Endothelial cell of umbilical vein (primary cell): ENCODE measurements at regions not wholly inside any gene's neighbourhood (a gene's known extent, or its start where the extent isn't known, plus 50 kb on each side); places are given as distances from the start of the nearest gene placed in this dataset.

Source experiments
- BruUV-seq: library from RNA; stranded (reverse); fragments of 400-500 nt; replicated peaks from 2 replicates; lab custom pipeline; 2021; lab: Mats Ljungman, UMichigan
- CTCF ChIA-PET: fragments of 300-600, 350-600 bp; sonication (Branson Sonifier 250); formaldehyde crosslinking; loops from one replicate; lab custom pipeline; 2021; ENCODE audit warnings: antibody characterized with exemption, inconsistent platforms; lab: Charles Lee
- POLR2A ChIA-PET: fragments of 300-600, 350-600 bp; sonication (Branson Sonifier 250); formaldehyde crosslinking; loops from one replicate; lab custom pipeline; 2021; ENCODE audit warnings: antibody characterized with exemption, inconsistent platforms; lab: Charles Lee
- DNase-seq: peaks from one replicate; pipeline ENCODE4 v3.0.0-alpha.2; 2011; ENCODE audit warnings: low read depth, low spot score
- FAIRE-seq: peaks from 2 replicates; lab custom pipeline; 2011; peaks lifted over from hg19 to GRCh38; lab: Jason Lieb, UNC
- H2AFZ ChIP-seq: 2 replicates; pipeline ENCODE4 v1.6.0; 2012; ENCODE audit warnings: low read depth, low read length, control low read depth, inconsistent platforms
- H3K27ac ChIP-seq: 2 replicates; pipeline ENCODE4 v1.5.1; 2011; ENCODE audit warnings: low read depth, mild to moderate bottlenecking, control low read depth, low read length, moderate library complexity; ENCODE audit not compliant: insufficient read depth
- H3K27me3 ChIP-seq, 2 experiments: 2 replicates each; pipeline versions ENCODE4 v1.6.0 to v1.6.1; 2011; ENCODE audit warnings: low read length in 2 of 2, mixed read lengths in 1 of 2; ENCODE audit not compliant: control insufficient read depth in 2 of 2, insufficient read depth in 2 of 2
- H3K36me3 ChIP-seq, 2 experiments: 2 replicates in 1 of 2; 3 replicates in 1 of 2; pipeline ENCODE4 v1.5.1; 2011; ENCODE audit warnings: low read length in 2 of 2, mild to moderate bottlenecking in 1 of 2, moderate library complexity in 1 of 2; ENCODE audit not compliant: control insufficient read depth in 2 of 2, insufficient read depth in 2 of 2; ENCODE audit errors: extremely low read depth in 1 of 2
- H3K4me1 ChIP-seq: 3 replicates; pipeline ENCODE4 v1.5.1; 2011; ENCODE audit warnings: mild to moderate bottlenecking, low read length; ENCODE audit not compliant: control insufficient read depth, insufficient read depth; ENCODE audit errors: extremely low read depth
- H3K4me2 ChIP-seq: 2 replicates; pipeline ENCODE4 v1.6.1; 2011; ENCODE audit warnings: low read length, control low read depth, mixed read lengths; ENCODE audit not compliant: insufficient read depth
- H3K4me3 ChIP-seq, 3 experiments: fragments of 200-600 bp in 1 of 3; sonication (generic), shearing (Covaris generic) in 1 of 3; replicated peaks in 1 of 3; 2 replicates each; pipeline ENCODE4 v1.5.1; 2011 to 2016; ENCODE audit warnings: control low read depth in 3 of 3, low read length in 3 of 3, mild to moderate bottlenecking in 2 of 3, inconsistent platforms in 1 of 3, low read depth in 1 of 3, moderate library complexity in 1 of 3; ENCODE audit not compliant: insufficient read depth in 1 of 3
- H3K79me2 ChIP-seq: 2 replicates; pipeline ENCODE4 v1.6.0; 2012; ENCODE audit warnings: low read length, inconsistent platforms; ENCODE audit not compliant: control insufficient read depth, insufficient read depth
- H3K9ac ChIP-seq: replicated peaks from 2 replicates; pipeline ENCODE3; 2011; ENCODE audit warnings: low read length, control low read depth; ENCODE audit not compliant: insufficient read depth; ENCODE audit errors: extremely low read depth
- H3K9me1 ChIP-seq: replicated peaks from 3 replicates; pipeline ENCODE4 v1.6.0; 2011; ENCODE audit warnings: mild to moderate bottlenecking, low read length; ENCODE audit not compliant: control insufficient read depth, insufficient read depth; ENCODE audit errors: extremely low read depth
- H3K9me3 ChIP-seq: replicated peaks from 2 replicates; pipeline ENCODE4 v1.5.1; 2012; ENCODE audit warnings: low read length, inconsistent platforms; ENCODE audit not compliant: control insufficient read depth, insufficient read depth
- H4K20me1 ChIP-seq: replicated peaks from 2 replicates; pipeline ENCODE3; 2011; ENCODE audit warnings: mild to moderate bottlenecking, low read length; ENCODE audit not compliant: control insufficient read depth, insufficient read depth; ENCODE audit errors: extremely low read depth
- CTCF ChIP-seq, 2 donors: IDR thresholded peaks; 1 replicate in 1 of 2; 2 replicates in 1 of 2; pipeline ENCODE4 v1.5.1; 2011; ENCODE audit warnings: low read length in 2 of 2, mild to moderate bottlenecking in 2 of 2, moderate library complexity in 2 of 2, control low read depth in 1 of 2, inconsistent platforms in 1 of 2, low read depth in 1 of 2; ENCODE audit not compliant: insufficient read depth in 1 of 2; ENCODE audit errors: extremely low read depth in 1 of 2
- EZH2 ChIP-seq: IDR thresholded peaks from 2 replicates; pipeline ENCODE4 v1.6.1; 2012; ENCODE audit warnings: borderline replicate concordance, low read depth, mild to moderate bottlenecking, moderate library complexity, low read length, inconsistent platforms; ENCODE audit not compliant: severe bottlenecking
- FOS ChIP-seq: IDR thresholded peaks from 2 replicates; pipeline ENCODE4 v1.6.1; 2011; ENCODE audit warnings: mild to moderate bottlenecking, low read length, moderate library complexity, borderline replicate concordance; ENCODE audit not compliant: insufficient read depth
- GATA2 ChIP-seq: IDR thresholded peaks from 2 replicates; pipeline ENCODE4 v1.7.0; 2011; ENCODE audit warnings: low read depth, mild to moderate bottlenecking, moderate library complexity, mixed read lengths, low read length; ENCODE audit not compliant: insufficient read length, insufficient read depth
- JUN ChIP-seq: IDR thresholded peaks from 2 replicates; pipeline ENCODE4 v1.6.1; 2011; ENCODE audit warnings: borderline replicate concordance, low read depth; ENCODE audit not compliant: insufficient read length, insufficient read depth
- MYC ChIP-seq: IDR thresholded peaks from one replicate; pipeline ENCODE4 v1.6.1; 2011; ENCODE audit warnings: mild to moderate bottlenecking, low read depth, low read length
- POLR2A ChIP-seq: IDR thresholded peaks from 2 replicates; pipeline ENCODE4 v1.6.1; 2012; ENCODE audit warnings: low read depth, mild to moderate bottlenecking, control low read depth, low read length
- POLR2AphosphoS5 ChIP-seq: IDR thresholded peaks from 2 replicates; pipeline ENCODE4 v1.6.1; 2012; ENCODE audit warnings: low read depth, mild to moderate bottlenecking, control low read depth, low read length, moderate library complexity; ENCODE audit not compliant: insufficient read depth
- dilution Hi-C: fragments of 300-500 bp; cut with MboI; formaldehyde crosslinking; loops from one replicate; pipeline ENCODE4 v1.15.0; 2019; ENCODE audit warnings: low sequenced_read_pairs; ENCODE audit not compliant: extremely low pct_ligation_motif_present
- intact Hi-C: fragments of 100-400 bp; cut with micrococcal nuclease; formaldehyde crosslinking; loops from one replicate; pipeline ENCODE4 v1.10.0; 2022
- TF ChIP-seq, protein P1 (sequence below): IDR thresholded peaks from 2 replicates; pipeline ENCODE4 v1.6.1; 2011; ENCODE audit not compliant: insufficient read depth, insufficient read length

- no peak overlapping the region for H3K4me2 ChIP-seq
- FAIRE-seq (no peak), DNase-seq (no peak)
- H3K4me1 ChIP-seq, result no peaks in the 10 kb centered on the region
- no peaks in the 10 kb centered on the region for H3K36me3 ChIP-seq
- H3K9ac ChIP-seq, result no peak overlapping the region
- no peak for TF ChIP-seq CTCF (IDR thresholded peaks at IDR 0.05; ENCODE audit: extremely low read depth in 1 of 2, insufficient read depth in 1 of 2, low read depth in 1 of 2, low read length in 2 of 2)
- no peak for TF ChIP-seq POLR2AphosphoS5
- no peak for TF ChIP-seq MYC
- no peak for TF ChIP-seq FOS
- no peak for TF ChIP-seq EZH2
- TF ChIP-seq POLR2A, result no peak
- TF ChIP-seq, protein P1, sequence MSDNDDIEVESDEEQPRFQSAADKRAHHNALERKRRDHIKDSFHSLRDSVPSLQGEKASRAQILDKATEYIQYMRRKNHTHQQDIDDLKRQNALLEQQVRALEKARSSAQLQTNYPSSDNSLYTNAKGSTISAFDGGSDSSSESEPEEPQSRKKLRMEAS, result no peak
- no peak for TF ChIP-seq GATA2
- TF ChIP-seq JUN, result no peak
- no peak overlapping the region for H3K4me3 ChIP-seq
- intact Hi-C loops, result no loop called here
- ChIA-PET POLR2A (no interaction called here), CTCF (no interaction called here)
- H3K27ac ChIP-seq, result no peak overlapping the region
- H3K27me3 ChIP-seq, result no peaks in the 10 kb centered on the region
- H4K20me1 ChIP-seq, result no peaks in the 10 kb centered on the region
- dilution Hi-C loops, result no loop called here
- no peaks in the 10 kb centered on the region for H3K9me3 ChIP-seq
- no peaks in the 10 kb centered on the region for H3K79me2 ChIP-seq
- BruUV-seq, result no TSS peak
- no peaks in the 10 kb centered on the region for H3K9me1 ChIP-seq
- H2AFZ ChIP-seq, result no peak overlapping the region
These were observed 1965.3 kb downstream of the ARAP2 start for GRCh38 chr4:34279011-34279410.
